Esophagus muscularis mucosa (tissue), 3 donors: ENCODE measurements at regions not wholly inside any gene's neighbourhood (a gene's known extent, or its start where the extent isn't known, plus 50 kb on each side); places are given as distances from the start of the nearest gene placed in this dataset.

ENCODE experiments used
- POLR2AphosphoS5 ChIP-seq, 2 donors: sonication (generic); formaldehyde crosslinking; IDR thresholded peaks; one replicate each; pipeline ENCODE4 v1.6.1; 2017; ENCODE audit warnings: antibody characterized with exemption in 2 of 2
- TF ChIP-seq, protein P1 (sequence below), 3 experiments: fragments of 200-600 bp in 2 of 3; fragments of 450-650 bp in 1 of 3; sonication (generic) in 2 of 3; IDR thresholded peaks; one replicate each; pipeline ENCODE4 v1.5.1; 2017 to 2019; ENCODE audit warnings: antibody characterized with exemption in 3 of 3, mild to moderate bottlenecking in 2 of 3, moderate library complexity in 1 of 3

DNA sequence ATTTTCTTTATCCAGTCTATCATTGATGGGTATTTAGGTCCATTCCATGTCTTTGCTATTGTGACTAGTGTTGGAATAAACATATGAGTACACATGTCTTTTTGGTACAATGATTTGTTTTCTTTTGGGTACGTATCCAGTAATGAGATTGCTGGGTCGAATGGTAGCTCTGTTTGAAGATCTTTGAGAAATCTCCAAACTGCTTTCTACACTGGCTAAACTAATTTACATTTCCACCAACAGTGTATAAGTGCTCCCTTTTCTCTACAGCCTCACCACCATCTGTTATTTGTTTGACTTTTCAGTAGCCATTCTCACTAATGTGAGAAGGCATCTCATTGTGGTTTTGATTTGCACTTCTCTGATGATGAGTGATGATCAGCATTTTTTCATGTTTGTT is 103.7 kb downstream of the GOSR1 start:
- TF ChIP-seq, protein P1, sequence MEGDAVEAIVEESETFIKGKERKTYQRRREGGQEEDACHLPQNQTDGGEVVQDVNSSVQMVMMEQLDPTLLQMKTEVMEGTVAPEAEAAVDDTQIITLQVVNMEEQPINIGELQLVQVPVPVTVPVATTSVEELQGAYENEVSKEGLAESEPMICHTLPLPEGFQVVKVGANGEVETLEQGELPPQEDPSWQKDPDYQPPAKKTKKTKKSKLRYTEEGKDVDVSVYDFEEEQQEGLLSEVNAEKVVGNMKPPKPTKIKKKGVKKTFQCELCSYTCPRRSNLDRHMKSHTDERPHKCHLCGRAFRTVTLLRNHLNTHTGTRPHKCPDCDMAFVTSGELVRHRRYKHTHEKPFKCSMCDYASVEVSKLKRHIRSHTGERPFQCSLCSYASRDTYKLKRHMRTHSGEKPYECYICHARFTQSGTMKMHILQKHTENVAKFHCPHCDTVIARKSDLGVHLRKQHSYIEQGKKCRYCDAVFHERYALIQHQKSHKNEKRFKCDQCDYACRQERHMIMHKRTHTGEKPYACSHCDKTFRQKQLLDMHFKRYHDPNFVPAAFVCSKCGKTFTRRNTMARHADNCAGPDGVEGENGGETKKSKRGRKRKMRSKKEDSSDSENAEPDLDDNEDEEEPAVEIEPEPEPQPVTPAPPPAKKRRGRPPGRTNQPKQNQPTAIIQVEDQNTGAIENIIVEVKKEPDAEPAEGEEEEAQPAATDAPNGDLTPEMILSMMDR (IDR thresholded peaks at IDR 0.05): no peak
- TF ChIP-seq POLR2AphosphoS5 (IDR thresholded peaks at IDR 0.05): no peak
